Hypothalamus (tissue), 51 donors: ENCODE measurements at regions not wholly inside any gene's neighbourhood (a gene's known extent, or its start where the extent isn't known, plus 50 kb on each side); places are given as distances from the start of the nearest gene placed in this dataset.

ENCODE experiments used
- DNase-seq, 51 donors: peaks; one replicate each; lab custom pipeline; 2025; lab: John Stamatoyannopoulos, UW

DNA sequence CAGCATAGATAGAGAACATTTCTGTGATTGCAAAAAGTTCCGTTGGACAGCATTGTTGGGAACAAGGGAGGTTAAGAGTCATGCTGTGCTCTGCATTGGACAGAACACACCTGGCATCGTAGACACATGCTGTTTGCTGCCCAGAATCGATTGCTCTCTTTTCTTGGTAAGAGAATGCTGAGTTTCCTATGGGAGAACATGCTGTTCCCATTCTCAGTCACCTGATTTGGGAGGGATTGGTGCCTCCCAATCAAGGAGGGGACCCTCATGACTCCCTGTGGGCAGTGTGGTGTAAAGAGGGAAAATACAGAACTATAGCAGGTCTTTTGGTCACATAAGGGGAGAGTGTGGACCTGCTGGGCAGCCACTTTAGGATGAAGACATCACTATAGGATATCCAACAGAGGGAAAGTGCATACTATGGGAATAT, 555.4 kb upstream of the CLINT1 start:
- DNase-seq = no peak

DNA sequence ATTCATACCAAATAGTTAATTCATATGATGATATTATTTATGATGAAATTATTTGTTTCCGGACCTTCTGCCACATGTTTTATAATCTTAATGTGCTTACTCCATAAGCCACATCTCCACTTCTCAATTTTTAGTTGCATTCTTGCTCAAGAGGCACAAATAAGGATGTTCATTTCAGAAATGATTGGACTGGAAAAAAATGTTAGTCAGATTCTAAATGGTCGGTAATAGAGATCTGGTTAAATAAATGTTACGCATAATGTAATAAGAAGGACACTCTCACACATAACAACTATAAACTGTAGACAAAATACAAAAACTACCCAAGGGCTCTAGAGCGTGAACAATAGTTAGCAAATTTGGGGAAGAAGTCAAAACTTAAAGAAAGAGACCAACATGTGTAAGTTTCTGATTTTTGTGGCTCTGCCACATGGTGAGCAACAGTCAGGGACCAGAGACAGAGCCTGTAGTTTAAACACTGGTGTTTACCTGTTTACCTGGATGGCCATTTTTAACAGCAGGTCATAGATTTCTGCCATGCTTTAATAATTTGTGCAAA, 554.3 kb upstream of the CLINT1 start:
- no peak for DNase-seq

GRCh38 chr5:158410976-158411375, 552.0 kb upstream of the CLINT1 start:
- no peak for DNase-seq

DNA sequence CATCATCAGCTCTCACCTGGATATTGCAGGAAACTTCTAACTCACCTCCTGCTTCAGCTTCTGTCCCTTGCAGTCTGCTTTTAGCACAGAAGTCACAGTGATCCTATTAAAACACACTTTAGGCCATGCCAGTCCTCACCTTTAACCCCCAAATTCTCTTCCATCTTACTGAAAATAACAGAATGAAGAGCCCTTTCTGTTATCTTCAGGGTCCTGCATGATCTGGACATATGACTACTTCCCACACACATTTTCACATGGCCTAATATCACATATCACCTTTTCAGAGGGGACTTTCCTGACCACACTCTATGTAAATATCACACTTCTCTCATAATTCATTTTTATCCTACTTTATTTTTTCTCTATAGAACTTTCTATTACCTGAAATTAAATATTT, 550.6 kb upstream of the CLINT1 start:
- no peak for DNase-seq

DNA sequence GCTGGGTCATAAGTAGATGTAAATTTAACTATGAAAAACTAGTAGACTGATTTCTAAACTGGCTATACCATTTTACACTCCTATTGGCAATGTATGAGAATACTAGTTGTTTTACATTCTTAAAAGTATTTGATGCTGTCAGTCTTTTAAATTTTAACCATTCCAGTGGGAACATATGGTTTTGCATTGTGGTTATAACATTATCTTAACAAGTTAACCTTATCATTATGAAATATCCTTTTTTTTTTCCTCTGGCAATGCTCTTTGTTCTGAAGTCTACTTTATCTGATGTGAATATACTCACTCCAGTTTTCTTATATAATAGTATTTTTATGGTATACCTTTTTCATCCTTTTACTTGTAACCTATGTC, 548.9 kb upstream of the CLINT1 start:
- no peak for DNase-seq

GRCh38 chr5:158406884-158407823, 548.2 kb upstream of the CLINT1 start:
- DNase-seq = no peak

DNA sequence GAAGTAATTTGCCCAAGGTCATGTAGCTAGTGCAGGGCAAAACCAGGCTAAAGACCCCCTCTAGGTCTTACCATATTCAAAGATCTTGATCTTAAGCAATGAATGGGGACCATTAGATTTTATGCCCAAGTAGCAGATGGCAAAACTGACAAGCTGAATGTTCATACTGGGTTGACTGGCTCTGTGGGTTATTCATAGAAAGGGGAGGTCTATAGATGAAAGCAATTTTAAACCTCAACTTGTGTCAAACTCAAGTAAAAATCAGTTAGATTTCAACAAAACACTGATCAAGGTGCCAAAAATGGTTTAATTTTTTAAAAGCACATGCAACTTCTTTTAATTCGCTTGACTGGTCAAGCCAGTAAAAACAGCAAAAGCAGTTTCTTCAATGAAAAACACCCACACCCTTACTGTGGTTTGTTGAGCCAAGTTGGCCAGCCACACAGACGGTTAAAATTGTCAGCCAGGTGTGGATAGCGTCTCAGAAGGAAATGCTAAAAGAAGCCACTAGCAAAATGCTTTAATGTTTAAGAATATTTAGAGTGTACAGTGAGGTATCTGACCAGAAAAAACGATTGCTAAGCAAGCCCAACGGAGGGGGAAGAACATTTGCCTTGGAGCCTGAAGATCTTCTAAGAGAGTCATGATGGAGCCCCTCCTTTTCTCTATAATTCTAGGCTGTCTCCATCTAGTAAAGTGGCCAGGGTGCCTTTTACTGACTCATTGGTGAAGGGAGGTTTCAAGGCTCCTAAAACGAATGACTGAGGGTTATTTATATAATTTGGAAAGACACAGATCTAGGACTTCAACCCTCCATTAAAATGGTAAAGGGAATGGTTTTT, 539.6 kb upstream of the CLINT1 start:
- DNase-seq = no peak

- no peak for DNase-seq
Observed at GRCh38 chr5:158397278-158397677, 538.3 kb upstream of the CLINT1 start.

GRCh38 chr5:158394102-158394501, 535.2 kb upstream of the CLINT1 start:
- DNase-seq = no peak

GRCh38 chr5:158393457-158393856, 534.5 kb upstream of the CLINT1 start:
- DNase-seq = no peak

GRCh38 chr5:158392753-158393152, 533.8 kb upstream of the CLINT1 start:
- DNase-seq = no peak

- DNase-seq = no peak
Observed at GRCh38 chr5:158390577-158390976, 531.6 kb upstream of the CLINT1 start.

DNA sequence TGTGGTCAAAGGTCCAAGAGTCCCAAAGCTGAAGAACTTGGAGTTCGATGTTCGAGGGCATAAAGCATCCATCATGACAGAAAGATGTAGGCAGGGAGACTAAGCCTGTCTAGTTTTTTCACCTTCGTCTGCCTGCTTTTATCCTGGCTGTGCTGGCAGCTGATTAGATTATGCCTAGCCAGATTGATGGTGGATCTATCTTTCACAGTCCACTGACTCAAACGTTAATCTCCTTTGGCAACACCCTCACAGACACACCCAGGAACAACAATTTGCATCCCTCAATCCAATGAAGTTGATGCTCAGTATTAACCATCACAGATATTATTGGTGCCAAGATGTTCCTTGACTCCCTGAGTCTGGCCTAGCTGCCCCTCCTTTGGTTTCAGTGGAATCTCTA, 530.8 kb upstream of the CLINT1 start:
- DNase-seq = no peak

GRCh38 chr5:158388021-158388420, 529.1 kb upstream of the CLINT1 start:
- no peak for DNase-seq

DNA sequence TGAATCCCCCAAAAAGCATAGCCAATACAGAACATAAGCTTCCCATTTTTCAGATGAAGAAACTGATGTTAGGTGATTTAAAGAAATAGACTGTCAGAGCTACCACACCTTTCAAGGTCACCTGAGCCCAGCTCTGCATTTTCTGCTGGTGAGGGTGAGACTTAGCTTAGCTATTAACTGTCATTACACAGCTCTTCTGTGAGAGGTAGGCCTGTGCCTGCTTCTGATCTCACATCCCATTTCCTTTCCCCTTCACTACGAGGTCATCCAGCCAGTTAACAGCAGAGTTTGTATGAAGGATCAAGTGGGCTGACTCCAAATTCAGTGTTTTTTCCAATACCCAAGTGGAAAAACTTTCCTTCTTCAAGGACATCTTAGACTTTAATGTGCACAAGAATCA, 528.6 kb upstream of the CLINT1 start:
- DNase-seq = no peak

- no peak for DNase-seq
Observed at GRCh38 chr5:158385982-158386381, 527.0 kb upstream of the CLINT1 start.

DNA sequence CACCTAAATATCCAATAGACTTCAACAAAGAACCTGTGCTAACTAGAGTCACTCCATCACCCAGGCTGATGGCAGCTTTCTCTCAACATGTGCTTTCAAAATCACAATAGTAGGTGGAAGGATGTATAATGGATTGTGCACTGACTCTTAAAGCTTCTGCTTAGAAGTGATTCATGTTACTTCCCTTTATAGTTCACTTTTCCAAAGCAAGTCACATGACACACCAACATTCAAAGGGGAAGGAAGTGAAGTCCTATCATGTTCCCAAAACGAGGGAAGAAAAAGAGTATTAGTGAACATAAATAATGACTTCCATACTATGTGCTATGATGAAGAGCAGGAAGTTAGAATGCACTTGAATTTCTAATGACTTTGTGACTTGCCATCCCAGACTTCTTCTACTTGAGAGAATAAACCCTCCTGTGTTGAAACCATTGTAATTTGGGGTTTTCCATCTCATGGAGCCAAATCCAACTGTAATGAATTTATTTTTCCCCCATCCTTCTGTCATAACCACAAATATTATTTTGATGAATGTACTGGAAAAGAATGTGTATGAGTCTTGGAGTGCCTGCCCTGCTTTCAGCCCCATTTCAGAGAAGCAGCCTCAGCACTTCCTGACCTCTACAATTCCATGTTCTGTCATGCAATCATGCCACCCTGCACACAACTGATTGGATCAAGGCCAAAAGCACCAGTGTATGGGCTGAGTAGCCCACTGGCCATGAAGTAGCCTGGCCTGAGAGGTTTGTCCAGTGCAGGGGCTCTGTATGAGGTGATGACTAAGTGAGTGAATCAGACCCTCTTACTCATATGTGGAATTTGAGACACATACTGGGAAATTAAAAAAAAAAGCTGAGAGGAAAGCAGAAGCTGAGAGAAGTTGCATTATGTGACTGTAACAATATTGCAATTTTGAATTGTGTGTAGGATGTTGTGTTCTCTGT, 525.9 kb upstream of the CLINT1 start:
- no peak for DNase-seq

DNA sequence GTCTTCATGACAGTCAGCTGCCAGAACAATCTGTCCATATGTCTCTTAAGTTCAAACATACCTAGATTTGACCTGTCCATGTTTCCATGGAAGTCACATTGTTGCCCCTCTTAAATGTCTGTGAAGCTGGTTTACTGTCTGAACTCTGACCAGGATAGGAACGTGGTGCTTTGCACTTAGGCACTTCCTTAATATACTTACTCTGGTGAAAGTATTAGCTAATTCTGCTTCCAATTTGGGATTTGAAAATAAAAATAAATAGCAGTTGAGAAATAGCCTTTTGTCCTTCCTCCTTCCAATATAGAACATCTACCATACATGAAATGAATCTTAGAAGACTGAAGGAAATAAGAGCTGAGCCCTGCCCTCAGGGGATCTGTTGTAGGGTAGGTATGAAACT, 524.5 kb upstream of the CLINT1 start:
- no peak for DNase-seq

GRCh38 chr5:158382473-158382872, 523.5 kb upstream of the CLINT1 start:
- peak in 6 of 51 donors; percentile 2 to 47 (median 13) for DNase-seq

DNA sequence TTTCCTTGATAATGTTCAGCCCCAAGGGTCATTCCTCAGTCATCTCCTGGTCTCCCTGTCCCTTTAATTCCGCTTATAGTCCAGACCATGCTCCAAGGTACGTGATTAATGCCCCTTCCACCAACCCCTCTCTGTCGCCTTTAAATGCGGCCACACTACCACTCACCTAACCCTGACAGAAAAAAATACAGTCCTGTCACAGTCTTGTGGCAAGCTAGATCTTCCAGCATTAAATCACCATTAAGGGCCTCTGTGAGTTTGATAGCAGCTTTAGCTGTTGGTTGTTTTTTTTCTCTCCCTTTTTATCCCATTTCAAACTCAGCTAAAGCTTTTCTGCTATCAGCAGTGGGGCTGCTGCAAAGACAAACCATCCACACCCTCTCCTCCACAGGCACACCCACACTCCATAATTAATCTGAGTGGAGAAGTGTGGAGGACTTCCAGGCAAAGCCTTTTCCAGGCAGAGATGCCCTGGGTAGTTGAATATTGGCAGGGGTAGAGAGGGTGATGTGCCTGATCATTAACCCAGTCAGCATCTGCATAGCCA, 522.7 kb upstream of the CLINT1 start:
- no peak for DNase-seq
